Liver (tissue), 8 donors: ENCODE measurements at regions not wholly inside any gene's neighbourhood (a gene's known extent, or its start where the extent isn't known, plus 50 kb on each side); places are given as distances from the start of the nearest gene placed in this dataset.

Experiments
- DNase-seq: peaks from one replicate; pipeline ENCODE4 v3.0.0-alpha.2; 2017; ENCODE audit warnings: low spot score
- H3K27ac ChIP-seq, 2 donors: one replicate each; pipeline ENCODE4 v1.7.0; 2013; ENCODE audit warnings: inconsistent platforms in 2 of 2, low read length in 2 of 2, control low read depth in 1 of 2, low read depth in 1 of 2, mild to moderate bottlenecking in 1 of 2
- H3K27me3 ChIP-seq, 4 donors: one replicate each; pipeline versions ENCODE4 v1.6.1 to v1.7.0; 2013; ENCODE audit warnings: low read length in 3 of 4, inconsistent platforms in 1 of 4, mild to moderate bottlenecking in 1 of 4, moderate library complexity in 1 of 4; ENCODE audit not compliant: control insufficient read depth in 4 of 4, insufficient read depth in 4 of 4
- H3K36me3 ChIP-seq, 4 donors: one replicate each; pipeline versions ENCODE4 v1.6.1 to v1.7.0; 2013; ENCODE audit warnings: low read length in 3 of 4, mild to moderate bottlenecking in 3 of 4, low read depth in 1 of 4, moderate library complexity in 1 of 4; ENCODE audit not compliant: control insufficient read depth in 4 of 4, insufficient read depth in 3 of 4
- H3K4me1 ChIP-seq, 4 donors: one replicate each; pipeline versions ENCODE4 v1.6.1 to v1.7.0; 2013; ENCODE audit warnings: low read length in 3 of 4, mild to moderate bottlenecking in 3 of 4, moderate library complexity in 1 of 4; ENCODE audit not compliant: control insufficient read depth in 4 of 4, insufficient read depth in 4 of 4
- H3K4me3 ChIP-seq, 3 donors: one replicate each; pipeline versions ENCODE4 v1.6.1 to v1.7.0; 2013; ENCODE audit warnings: low read length in 3 of 3, control low read depth in 1 of 3, low read depth in 1 of 3, mild to moderate bottlenecking in 1 of 3
- H3K9ac ChIP-seq, 2 donors: one replicate each; pipeline ENCODE4 v1.7.0; 2013; ENCODE audit warnings: low read length in 2 of 2, mild to moderate bottlenecking in 2 of 2, moderate library complexity in 2 of 2, control low read depth in 1 of 2, low read depth in 1 of 2
- H3K9me3 ChIP-seq, 4 donors: one replicate each; pipeline versions ENCODE4 v1.6.1 to v1.7.0; 2013; ENCODE audit warnings: low read length in 3 of 4; ENCODE audit not compliant: control insufficient read depth in 4 of 4
- EGR1 ChIP-seq, 2 donors: IDR thresholded peaks; 2 replicates each; pipeline ENCODE4 v1.6.1; 2016 to 2018; ENCODE audit warnings: antibody characterized with exemption in 2 of 2, low read depth in 2 of 2
- FOXA1 ChIP-seq: IDR thresholded peaks from 2 replicates; pipeline ENCODE4 v1.6.1; 2016; ENCODE audit warnings: antibody characterized with exemption
- FOXA2 ChIP-seq: IDR thresholded peaks from 2 replicates; pipeline ENCODE4 v1.6.1; 2016; ENCODE audit warnings: antibody characterized with exemption
- HNF4A ChIP-seq, 2 donors: conservative IDR thresholded peaks; 2 replicates each; pipeline ENCODE4 v1.6.1; 2016; ENCODE audit warnings: antibody characterized with exemption in 2 of 2, mild to moderate bottlenecking in 2 of 2
- HNF4G ChIP-seq: IDR thresholded peaks from 2 replicates; pipeline ENCODE4 v1.6.1; 2016; ENCODE audit warnings: antibody characterized with exemption
- JUND ChIP-seq, 2 donors: IDR thresholded peaks; 2 replicates each; pipeline ENCODE4 v1.6.1; 2016; ENCODE audit warnings: antibody characterized with exemption in 2 of 2
- NR2F2 ChIP-seq: IDR thresholded peaks from 2 replicates; pipeline ENCODE4 v1.6.1; 2016; ENCODE audit warnings: antibody characterized with exemption
- RAD21 ChIP-seq, 2 donors: IDR thresholded peaks; 2 replicates each; pipeline ENCODE4 v1.6.1; 2016; ENCODE audit warnings: antibody characterized with exemption in 2 of 2, mild to moderate bottlenecking in 2 of 2
- RXRA ChIP-seq, 2 donors: IDR thresholded peaks; 2 replicates each; pipeline ENCODE4 v1.6.1; 2017 to 2018; ENCODE audit warnings: antibody characterized with exemption in 2 of 2, mild to moderate bottlenecking in 1 of 2
- SP1 ChIP-seq: IDR thresholded peaks from 2 replicates; pipeline ENCODE4 v1.6.1; 2018; ENCODE audit warnings: antibody characterized with exemption, mild to moderate bottlenecking
- TAF1 ChIP-seq: conservative IDR thresholded peaks from 2 replicates; pipeline ENCODE4 v1.6.1; 2016; ENCODE audit warnings: antibody characterized with exemption, mild to moderate bottlenecking
- YY1 ChIP-seq: IDR thresholded peaks from 2 replicates; pipeline ENCODE4 v1.6.1; 2016; ENCODE audit warnings: antibody characterized with exemption, mild to moderate bottlenecking
- WGBS: extraction: QIAGEN DNeasy Blood & Tissue Kit; methylation state at CpG from one replicate; pipeline ENCODE4 v1.1.7; 2013; 5-methylcytosine and 5-hydroxymethylcytosine counted together
- TF ChIP-seq, protein P1 (sequence below): IDR thresholded peaks from 2 replicates; pipeline ENCODE4 v1.6.1; 2016; ENCODE audit warnings: antibody characterized with exemption, mild to moderate bottlenecking
- TF ChIP-seq, protein P2 (sequence below): IDR thresholded peaks from 2 replicates; pipeline ENCODE4 v1.6.1; 2016; ENCODE audit warnings: antibody characterized with exemption
- TF ChIP-seq, protein P3 (sequence below): fragments of 150-350 bp; IDR thresholded peaks from 2 replicates; pipeline ENCODE4 v1.5.1; 2017; ENCODE audit warnings: improper control_type of control experiment, low read depth, low read length; ENCODE audit not compliant: missing input control
- TF ChIP-seq, protein P4 (sequence below): IDR thresholded peaks from 2 replicates; pipeline ENCODE4 v1.6.1; 2016; ENCODE audit warnings: antibody characterized with exemption
- TF ChIP-seq, protein P5 (sequence below): IDR thresholded peaks from 2 replicates; pipeline ENCODE4 v1.6.1; 2016; ENCODE audit warnings: antibody characterized with exemption
- donor health status: healthy.
- donor health status: healthy.
- donor health status: healthy.
- donor health status: healthy.
- donor health status: healthy.

DNA sequence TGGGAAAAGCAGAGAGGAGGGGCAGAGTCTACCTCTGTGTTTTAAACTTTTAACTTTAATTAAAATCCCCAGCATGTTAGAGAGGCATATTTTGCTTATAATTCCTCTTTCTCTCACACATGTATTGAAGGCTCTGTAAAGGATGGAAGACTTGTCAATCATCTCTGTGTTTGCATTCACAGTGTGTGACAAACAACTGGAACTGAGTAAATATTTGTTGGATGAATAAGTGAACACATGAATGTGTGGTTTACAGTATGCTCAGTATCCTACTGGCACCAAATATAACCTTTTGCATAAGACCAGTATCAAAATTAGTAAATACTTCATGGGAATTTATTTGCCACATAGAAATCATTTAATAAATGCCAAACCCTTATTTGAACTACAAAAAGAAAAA lies 829.0 kb downstream of the GRID1 start:
- TF ChIP-seq EGR1 (IDR thresholded peaks at IDR 0.05; ENCODE audit: low read depth in 2 of 2), result no peak
- H3K36me3 ChIP-seq, result no peaks in the 10 kb centered on the region

DNA sequence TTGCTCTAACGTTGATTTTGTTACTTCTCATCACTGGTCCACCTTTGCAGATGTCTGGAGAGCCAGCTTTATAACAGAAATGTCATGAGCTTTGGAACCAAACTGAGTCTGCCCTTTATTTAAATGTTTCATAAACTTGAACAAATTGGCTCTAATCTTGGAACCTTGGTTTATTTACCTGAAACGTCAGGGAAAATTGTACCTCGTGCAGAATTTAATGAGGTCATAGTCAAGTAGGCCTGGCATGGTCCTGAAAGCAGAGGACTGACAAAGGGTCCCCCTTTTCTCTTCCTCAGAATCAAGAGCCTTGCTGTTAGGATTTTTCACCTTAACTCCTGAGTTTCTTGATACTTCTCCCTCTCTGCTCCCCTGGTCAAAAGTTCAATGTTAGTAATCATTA lies 828.0 kb downstream of the GRID1 start:
- no peak for TF ChIP-seq SP1
- no peak for TF ChIP-seq HNF4A (conservative IDR thresholded peaks at IDR 0.05)
- no peak for TF ChIP-seq FOXA1
- TF ChIP-seq RXRA (IDR thresholded peaks at IDR 0.05), result no peak
- TF ChIP-seq, protein P1, sequence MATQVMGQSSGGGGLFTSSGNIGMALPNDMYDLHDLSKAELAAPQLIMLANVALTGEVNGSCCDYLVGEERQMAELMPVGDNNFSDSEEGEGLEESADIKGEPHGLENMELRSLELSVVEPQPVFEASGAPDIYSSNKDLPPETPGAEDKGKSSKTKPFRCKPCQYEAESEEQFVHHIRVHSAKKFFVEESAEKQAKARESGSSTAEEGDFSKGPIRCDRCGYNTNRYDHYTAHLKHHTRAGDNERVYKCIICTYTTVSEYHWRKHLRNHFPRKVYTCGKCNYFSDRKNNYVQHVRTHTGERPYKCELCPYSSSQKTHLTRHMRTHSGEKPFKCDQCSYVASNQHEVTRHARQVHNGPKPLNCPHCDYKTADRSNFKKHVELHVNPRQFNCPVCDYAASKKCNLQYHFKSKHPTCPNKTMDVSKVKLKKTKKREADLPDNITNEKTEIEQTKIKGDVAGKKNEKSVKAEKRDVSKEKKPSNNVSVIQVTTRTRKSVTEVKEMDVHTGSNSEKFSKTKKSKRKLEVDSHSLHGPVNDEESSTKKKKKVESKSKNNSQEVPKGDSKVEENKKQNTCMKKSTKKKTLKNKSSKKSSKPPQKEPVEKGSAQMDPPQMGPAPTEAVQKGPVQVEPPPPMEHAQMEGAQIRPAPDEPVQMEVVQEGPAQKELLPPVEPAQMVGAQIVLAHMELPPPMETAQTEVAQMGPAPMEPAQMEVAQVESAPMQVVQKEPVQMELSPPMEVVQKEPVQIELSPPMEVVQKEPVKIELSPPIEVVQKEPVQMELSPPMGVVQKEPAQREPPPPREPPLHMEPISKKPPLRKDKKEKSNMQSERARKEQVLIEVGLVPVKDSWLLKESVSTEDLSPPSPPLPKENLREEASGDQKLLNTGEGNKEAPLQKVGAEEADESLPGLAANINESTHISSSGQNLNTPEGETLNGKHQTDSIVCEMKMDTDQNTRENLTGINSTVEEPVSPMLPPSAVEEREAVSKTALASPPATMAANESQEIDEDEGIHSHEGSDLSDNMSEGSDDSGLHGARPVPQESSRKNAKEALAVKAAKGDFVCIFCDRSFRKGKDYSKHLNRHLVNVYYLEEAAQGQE, result no peak
- no peak for TF ChIP-seq NR2F2
- no peak for TF ChIP-seq FOXA2
- TF ChIP-seq HNF4G, result no peak
- Histone ChIP-seq H3K36me3 (no peaks in the 10 kb centered on the region), H3K4me3 (no peak overlapping the region), H3K27ac (no peak overlapping the region), H3K9me3 (peaks cover 0 to 8% (median 0%) of the 10 kb centered on the region in 4 donors), H3K4me1 (no peaks in the 10 kb centered on the region), H3K9ac (no peak overlapping the region), H3K27me3 (no peaks in the 10 kb centered on the region)
- 40% methylated on average over 3 of the region's 3 CpGs for WGBS
- DNase-seq, result no peak

More for the DNA sequence above, 829.0 kb downstream of the GRID1 start:
- no peak overlapping the region for H3K4me3 ChIP-seq
- H3K4me1 ChIP-seq, result no peaks in the 10 kb centered on the region
- DNase-seq, result no peak
- H3K27ac ChIP-seq, result no peak overlapping the region
- no peaks in the 10 kb centered on the region for H3K27me3 ChIP-seq
- no peak overlapping the region for H3K9ac ChIP-seq
- peaks cover 0 to 8% (median 0%) of the 10 kb centered on the region in 4 donors for H3K9me3 ChIP-seq

DNA sequence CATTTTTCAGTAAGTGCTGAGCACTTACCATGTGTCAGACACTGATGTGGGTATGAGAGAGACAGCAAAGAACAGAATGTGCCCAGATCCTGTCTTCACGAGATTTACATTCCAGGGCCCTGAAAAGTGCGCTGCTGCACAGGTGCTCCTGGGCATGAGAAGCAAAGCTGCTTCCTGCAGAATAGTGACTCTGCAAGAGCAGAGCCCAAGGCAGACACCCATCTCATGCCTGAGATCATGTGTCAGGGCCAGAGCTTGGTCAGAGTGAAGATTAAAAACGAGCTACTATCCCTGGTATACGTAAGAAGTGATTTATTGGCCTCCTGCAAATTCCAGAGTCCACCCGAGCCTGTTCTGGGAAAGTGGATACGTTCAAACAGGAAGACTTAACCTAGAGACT lies 824.4 kb downstream of the GRID1 start:
- no peaks in the 10 kb centered on the region for H3K4me1 ChIP-seq
- DNase-seq, result no peak
- no peak overlapping the region for H3K4me3 ChIP-seq
- no peaks in the 10 kb centered on the region for H3K36me3 ChIP-seq
- H3K27ac ChIP-seq, result no peak overlapping the region
- no peak overlapping the region for H3K9ac ChIP-seq
- H3K9me3 ChIP-seq, result no peaks in the 10 kb centered on the region
- no peaks in the 10 kb centered on the region for H3K27me3 ChIP-seq
- WGBS, result 56% methylated on average over 6 of the region's 6 CpGs
- TF ChIP-seq HNF4G, result no peak
- TF ChIP-seq, protein P2, sequence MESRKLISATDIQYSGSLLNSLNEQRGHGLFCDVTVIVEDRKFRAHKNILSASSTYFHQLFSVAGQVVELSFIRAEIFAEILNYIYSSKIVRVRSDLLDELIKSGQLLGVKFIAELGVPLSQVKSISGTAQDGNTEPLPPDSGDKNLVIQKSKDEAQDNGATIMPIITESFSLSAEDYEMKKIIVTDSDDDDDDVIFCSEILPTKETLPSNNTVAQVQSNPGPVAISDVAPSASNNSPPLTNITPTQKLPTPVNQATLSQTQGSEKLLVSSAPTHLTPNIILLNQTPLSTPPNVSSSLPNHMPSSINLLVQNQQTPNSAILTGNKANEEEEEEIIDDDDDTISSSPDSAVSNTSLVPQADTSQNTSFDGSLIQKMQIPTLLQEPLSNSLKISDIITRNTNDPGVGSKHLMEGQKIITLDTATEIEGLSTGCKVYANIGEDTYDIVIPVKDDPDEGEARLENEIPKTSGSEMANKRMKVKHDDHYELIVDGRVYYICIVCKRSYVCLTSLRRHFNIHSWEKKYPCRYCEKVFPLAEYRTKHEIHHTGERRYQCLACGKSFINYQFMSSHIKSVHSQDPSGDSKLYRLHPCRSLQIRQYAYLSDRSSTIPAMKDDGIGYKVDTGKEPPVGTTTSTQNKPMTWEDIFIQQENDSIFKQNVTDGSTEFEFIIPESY, result no peak
- TF ChIP-seq, protein P1, result no peak
- TF ChIP-seq TAF1, result no peak
- TF ChIP-seq FOXA2, result no peak
- no peak for TF ChIP-seq HNF4A (conservative IDR thresholded peaks at IDR 0.05)
- TF ChIP-seq EGR1 (IDR thresholded peaks at IDR 0.05; ENCODE audit: low read depth in 2 of 2), result no peak
- no peak for TF ChIP-seq NR2F2
- TF ChIP-seq, protein P3, sequence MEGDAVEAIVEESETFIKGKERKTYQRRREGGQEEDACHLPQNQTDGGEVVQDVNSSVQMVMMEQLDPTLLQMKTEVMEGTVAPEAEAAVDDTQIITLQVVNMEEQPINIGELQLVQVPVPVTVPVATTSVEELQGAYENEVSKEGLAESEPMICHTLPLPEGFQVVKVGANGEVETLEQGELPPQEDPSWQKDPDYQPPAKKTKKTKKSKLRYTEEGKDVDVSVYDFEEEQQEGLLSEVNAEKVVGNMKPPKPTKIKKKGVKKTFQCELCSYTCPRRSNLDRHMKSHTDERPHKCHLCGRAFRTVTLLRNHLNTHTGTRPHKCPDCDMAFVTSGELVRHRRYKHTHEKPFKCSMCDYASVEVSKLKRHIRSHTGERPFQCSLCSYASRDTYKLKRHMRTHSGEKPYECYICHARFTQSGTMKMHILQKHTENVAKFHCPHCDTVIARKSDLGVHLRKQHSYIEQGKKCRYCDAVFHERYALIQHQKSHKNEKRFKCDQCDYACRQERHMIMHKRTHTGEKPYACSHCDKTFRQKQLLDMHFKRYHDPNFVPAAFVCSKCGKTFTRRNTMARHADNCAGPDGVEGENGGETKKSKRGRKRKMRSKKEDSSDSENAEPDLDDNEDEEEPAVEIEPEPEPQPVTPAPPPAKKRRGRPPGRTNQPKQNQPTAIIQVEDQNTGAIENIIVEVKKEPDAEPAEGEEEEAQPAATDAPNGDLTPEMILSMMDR, result no peak
- no peak for TF ChIP-seq SP1
- no peak for TF ChIP-seq YY1
- TF ChIP-seq RXRA (IDR thresholded peaks at IDR 0.05), result no peak
- TF ChIP-seq JUND (IDR thresholded peaks at IDR 0.05), result no peak
- TF ChIP-seq, protein P4, sequence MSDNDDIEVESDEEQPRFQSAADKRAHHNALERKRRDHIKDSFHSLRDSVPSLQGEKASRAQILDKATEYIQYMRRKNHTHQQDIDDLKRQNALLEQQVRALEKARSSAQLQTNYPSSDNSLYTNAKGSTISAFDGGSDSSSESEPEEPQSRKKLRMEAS, result no peak
- TF ChIP-seq FOXA1, result no peak
- TF ChIP-seq, protein P5, sequence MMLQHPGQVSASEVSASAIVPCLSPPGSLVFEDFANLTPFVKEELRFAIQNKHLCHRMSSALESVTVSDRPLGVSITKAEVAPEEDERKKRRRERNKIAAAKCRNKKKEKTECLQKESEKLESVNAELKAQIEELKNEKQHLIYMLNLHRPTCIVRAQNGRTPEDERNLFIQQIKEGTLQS, result no peak
- no peak for TF ChIP-seq RAD21 (IDR thresholded peaks at IDR 0.05)
